HCT116 (cell line): ENCODE measurements at regions not wholly inside any gene's neighbourhood (a gene's known extent, or its start where the extent isn't known, plus 50 kb on each side); places are given as distances from the start of the nearest gene placed in this dataset.

Experiments
- EZH2 ChIP-seq: fragments of 200-600 bp; sonication (generic); IDR thresholded peaks from 2 replicates; pipeline ENCODE4 v1.6.1; 2017; ENCODE audit warnings: antibody characterized with exemption, mixed run types
- EZH2phosphoT487 ChIP-seq: fragments of 200-600 bp; IDR thresholded peaks from 2 replicates; pipeline ENCODE4 v1.6.1; 2018; ENCODE audit warnings: antibody characterized with exemption, borderline replicate concordance
- JUND ChIP-seq: IDR thresholded peaks from 2 replicates; pipeline ENCODE4 v1.6.1; 2012
- POLR2A ChIP-seq: IDR thresholded peaks from 2 replicates; pipeline ENCODE4 v1.7.0; 2011; ENCODE audit warnings: borderline replicate concordance; ENCODE audit not compliant: insufficient read depth, insufficient read length; ENCODE audit errors: extremely low read depth
- RAD21 ChIP-seq: IDR thresholded peaks from 2 replicates; pipeline ENCODE4 v1.6.1; 2012; ENCODE audit warnings: low read depth, mild to moderate bottlenecking
- REST ChIP-seq: IDR thresholded peaks from 2 replicates; pipeline ENCODE4 v1.6.1; 2012; ENCODE audit warnings: low read depth
- ZNF274 ChIP-seq: fragments of 200-500 bp; sonication (Bioruptor generic); IDR thresholded peaks from 2 replicates; pipeline ENCODE4 v1.6.1; 2014; ENCODE audit warnings: mild to moderate bottlenecking, low read depth, low read length, inconsistent platforms
- TF ChIP-seq, protein P1 (sequence below), 3 experiments: fragments of 200-600 bp in 1 of 3; sonication (generic) in 1 of 3; IDR thresholded peaks in 2 of 3; conservative IDR thresholded peaks in 1 of 3; 2 replicates each; pipeline ENCODE4 v1.5.1; 2012 to 2017; ENCODE audit warnings: low read depth in 2 of 3, low read length in 2 of 3, antibody characterized with exemption in 1 of 3, borderline replicate concordance in 1 of 3, control low read depth in 1 of 3, mild to moderate bottlenecking in 1 of 3, mixed read lengths in 1 of 3, mixed run types in 1 of 3, moderate library complexity in 1 of 3; ENCODE audit not compliant: insufficient read depth in 1 of 3
- TF ChIP-seq, protein P2 (sequence below): IDR thresholded peaks from 2 replicates; pipeline ENCODE4 v1.6.1; 2012

GRCh38 chr2:75334076-75334475 lies 134.8 kb upstream of the TACR1 start:
- TF ChIP-seq EZH2 (no peak), POLR2A (no peak), EZH2phosphoT487 (no peak), JUND (no peak), RAD21 (no peak), REST (no peak), ZNF274 (no peak)
- TF ChIP-seq, protein P1, sequence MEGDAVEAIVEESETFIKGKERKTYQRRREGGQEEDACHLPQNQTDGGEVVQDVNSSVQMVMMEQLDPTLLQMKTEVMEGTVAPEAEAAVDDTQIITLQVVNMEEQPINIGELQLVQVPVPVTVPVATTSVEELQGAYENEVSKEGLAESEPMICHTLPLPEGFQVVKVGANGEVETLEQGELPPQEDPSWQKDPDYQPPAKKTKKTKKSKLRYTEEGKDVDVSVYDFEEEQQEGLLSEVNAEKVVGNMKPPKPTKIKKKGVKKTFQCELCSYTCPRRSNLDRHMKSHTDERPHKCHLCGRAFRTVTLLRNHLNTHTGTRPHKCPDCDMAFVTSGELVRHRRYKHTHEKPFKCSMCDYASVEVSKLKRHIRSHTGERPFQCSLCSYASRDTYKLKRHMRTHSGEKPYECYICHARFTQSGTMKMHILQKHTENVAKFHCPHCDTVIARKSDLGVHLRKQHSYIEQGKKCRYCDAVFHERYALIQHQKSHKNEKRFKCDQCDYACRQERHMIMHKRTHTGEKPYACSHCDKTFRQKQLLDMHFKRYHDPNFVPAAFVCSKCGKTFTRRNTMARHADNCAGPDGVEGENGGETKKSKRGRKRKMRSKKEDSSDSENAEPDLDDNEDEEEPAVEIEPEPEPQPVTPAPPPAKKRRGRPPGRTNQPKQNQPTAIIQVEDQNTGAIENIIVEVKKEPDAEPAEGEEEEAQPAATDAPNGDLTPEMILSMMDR (IDR thresholded peaks at IDR 0.05 in 2 of 3, conservative IDR thresholded peaks at IDR 0.05 in 1 of 3; ENCODE audit: borderline replicate concordance in 1 of 3, insufficient read depth in 1 of 3, low read depth in 2 of 3, low read length in 2 of 3) = no peak
- TF ChIP-seq, protein P2, sequence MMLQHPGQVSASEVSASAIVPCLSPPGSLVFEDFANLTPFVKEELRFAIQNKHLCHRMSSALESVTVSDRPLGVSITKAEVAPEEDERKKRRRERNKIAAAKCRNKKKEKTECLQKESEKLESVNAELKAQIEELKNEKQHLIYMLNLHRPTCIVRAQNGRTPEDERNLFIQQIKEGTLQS = no peak
